Stimulated activated memory B cell treated with anti-CD40 and anti-IgM and Interleukin-4, amounts not matched to agents 10 μg/mL and 1 μg/mL and 100 μg/mL, for 72 hours (primary cell): ENCODE measurements at regions not wholly inside any gene's neighbourhood (a gene's known extent, or its start where the extent isn't known, plus 50 kb on each side); places are given as distances from the start of the nearest gene placed in this dataset.
A peak's percentile ranks its signal among the peaks of the same experiment; 100 is the strongest.

Experiments
- ATAC-seq: fragments of 150-1000 bp; cut with Tn5 transposase; 2 replicates; pipeline ENCODE4 v1.10.0; 2021
- H3K27ac Mint-ChIP-seq: one replicate; pipeline ENCODE4 v1.8.0; 2022; ENCODE audit warnings: mild to moderate bottlenecking, mixed read lengths
- H3K27me3 Mint-ChIP-seq: one replicate; pipeline ENCODE4 v1.8.0; 2022; ENCODE audit warnings: mixed read lengths
- H3K36me3 Mint-ChIP-seq: one replicate; pipeline ENCODE4 v1.8.0; 2022; ENCODE audit warnings: mixed read lengths
- H3K4me1 Mint-ChIP-seq: one replicate; pipeline ENCODE4 v1.8.0; 2022; ENCODE audit warnings: mixed read lengths
- H3K4me3 Mint-ChIP-seq: one replicate; pipeline ENCODE4 v1.8.0; 2022; ENCODE audit warnings: mild to moderate bottlenecking, moderate library complexity, mixed read lengths
- H3K9me3 Mint-ChIP-seq: one replicate; pipeline ENCODE4 v1.8.0; 2022; ENCODE audit warnings: mixed read lengths

- no peak for ATAC-seq
- Mint-ChIP-seq H3K27ac (no peak overlapping the region), H3K27me3 (no peaks in the 10 kb centered on the region), H3K36me3 (no peaks in the 10 kb centered on the region), H3K4me3 (no peak overlapping the region), H3K9me3 (no peaks in the 10 kb centered on the region), H3K4me1 (no peaks in the 10 kb centered on the region)
Observed at GRCh38 chr12:29043069-29043468, 106.0 kb upstream of the FAR2 start.

GRCh38 chr12:29044799-29045198, 104.3 kb upstream of the FAR2 start:
- Mint-ChIP-seq H3K27ac (no peak overlapping the region), H3K4me1 (no peaks in the 10 kb centered on the region), H3K27me3 (no peaks in the 10 kb centered on the region), H3K9me3 (no peaks in the 10 kb centered on the region), H3K4me3 (no peak overlapping the region), H3K36me3 (no peaks in the 10 kb centered on the region)
- ATAC-seq, result no peak

GRCh38 chr12:29048787-29049186, 100.3 kb upstream of the FAR2 start:
- no peaks in the 10 kb centered on the region for H3K36me3 Mint-ChIP-seq
- H3K27me3 Mint-ChIP-seq, result no peaks in the 10 kb centered on the region
- H3K27ac Mint-ChIP-seq, result no peak overlapping the region
- H3K9me3 Mint-ChIP-seq, result peaks cover 2% of the 10 kb centered on the region
- ATAC-seq, result no peak
- H3K4me3 Mint-ChIP-seq, result no peak overlapping the region
- H3K4me1 Mint-ChIP-seq, result no peaks in the 10 kb centered on the region

- H3K4me1 Mint-ChIP-seq, result no peaks in the 10 kb centered on the region
- no peak overlapping the region for H3K4me3 Mint-ChIP-seq
- no peak overlapping the region for H3K27ac Mint-ChIP-seq
- H3K9me3 Mint-ChIP-seq, result peaks cover 2% of the 10 kb centered on the region
- no peaks in the 10 kb centered on the region for H3K36me3 Mint-ChIP-seq
- ATAC-seq, result no peak
- no peaks in the 10 kb centered on the region for H3K27me3 Mint-ChIP-seq
Observed at GRCh38 chr12:29050503-29050902, 98.6 kb upstream of the FAR2 start.

- Mint-ChIP-seq H3K4me1 (no peaks in the 10 kb centered on the region), H3K27ac (no peak overlapping the region), H3K4me3 (no peak overlapping the region), H3K27me3 (no peaks in the 10 kb centered on the region), H3K9me3 (peaks cover 2% of the 10 kb centered on the region), H3K36me3 (no peaks in the 10 kb centered on the region)
- ATAC-seq, result no peak
Observed at GRCh38 chr12:29051221-29051620, 97.9 kb upstream of the FAR2 start.

- Mint-ChIP-seq H3K9me3 (peaks cover 2% of the 10 kb centered on the region), H3K4me1 (no peaks in the 10 kb centered on the region), H3K4me3 (no peak overlapping the region), H3K36me3 (no peaks in the 10 kb centered on the region), H3K27ac (no peak overlapping the region), H3K27me3 (no peaks in the 10 kb centered on the region)
- ATAC-seq, result no peak
Observed at GRCh38 chr12:29053567-29053966, 95.5 kb upstream of the FAR2 start.

GRCh38 chr12:29054858-29055663, 94.0 kb upstream of the FAR2 start:
- no peak overlapping the region for H3K27ac Mint-ChIP-seq
- H3K4me3 Mint-ChIP-seq, result no peak overlapping the region
- H3K9me3 Mint-ChIP-seq, result peaks cover under 1% of the 10 kb centered on the region
- no peaks in the 10 kb centered on the region for H3K4me1 Mint-ChIP-seq
- ATAC-seq, result no peak
- no peaks in the 10 kb centered on the region for H3K36me3 Mint-ChIP-seq
- H3K27me3 Mint-ChIP-seq, result no peaks in the 10 kb centered on the region

- H3K4me1 Mint-ChIP-seq, result no peaks in the 10 kb centered on the region
- peak; percentile 64 for ATAC-seq
- no peaks in the 10 kb centered on the region for H3K36me3 Mint-ChIP-seq
- H3K27ac Mint-ChIP-seq, result no peak overlapping the region
- no peaks in the 10 kb centered on the region for H3K9me3 Mint-ChIP-seq
- H3K27me3 Mint-ChIP-seq, result peaks cover 15% of the 10 kb centered on the region
- no peak overlapping the region for H3K4me3 Mint-ChIP-seq
Observed at GRCh38 chr12:29066011-29066588, 83.0 kb upstream of the FAR2 start.

- Mint-ChIP-seq H3K36me3 (no peaks in the 10 kb centered on the region), H3K4me1 (no peaks in the 10 kb centered on the region), H3K27me3 (peaks cover 15% of the 10 kb centered on the region), H3K4me3 (no peak overlapping the region), H3K9me3 (no peaks in the 10 kb centered on the region), H3K27ac (no peak overlapping the region)
- ATAC-seq, result no peak
Observed at GRCh38 chr12:29067430-29067829, 81.6 kb upstream of the FAR2 start.

- H3K9me3 Mint-ChIP-seq, result no peaks in the 10 kb centered on the region
- ATAC-seq, result no peak
- peaks cover 36% of the 10 kb centered on the region for H3K27me3 Mint-ChIP-seq
Observed at GRCh38 chr12:29070309-29070708, 78.8 kb upstream of the FAR2 start.

GRCh38 chr12:29071099-29071498, 78.0 kb upstream of the FAR2 start:
- no peak overlapping the region for H3K27ac Mint-ChIP-seq
- H3K9me3 Mint-ChIP-seq, result no peaks in the 10 kb centered on the region
- no peak for ATAC-seq
- no peaks in the 10 kb centered on the region for H3K4me1 Mint-ChIP-seq
- H3K4me3 Mint-ChIP-seq, result no peak overlapping the region
- no peaks in the 10 kb centered on the region for H3K36me3 Mint-ChIP-seq
- H3K27me3 Mint-ChIP-seq, result peaks cover 44% of the 10 kb centered on the region

More at GRCh38 chr12:29070309-29070708, 78.8 kb upstream of the FAR2 start:
- Mint-ChIP-seq H3K27ac (no peak overlapping the region), H3K4me3 (no peak overlapping the region), H3K36me3 (no peaks in the 10 kb centered on the region), H3K4me1 (no peaks in the 10 kb centered on the region)

- no peak for ATAC-seq
Observed at GRCh38 chr12:29072631-29073030, 76.4 kb upstream of the FAR2 start.

GRCh38 chr12:29073631-29074239, 75.3 kb upstream of the FAR2 start:
- Mint-ChIP-seq H3K4me1 (no peaks in the 10 kb centered on the region), H3K27ac (no peak overlapping the region), H3K4me3 (no peak overlapping the region), H3K36me3 (no peaks in the 10 kb centered on the region), H3K27me3 (peaks cover 31% of the 10 kb centered on the region), H3K9me3 (no peaks in the 10 kb centered on the region)
- ATAC-seq, result no peak

More at GRCh38 chr12:29072631-29073030, 76.4 kb upstream of the FAR2 start:
- Mint-ChIP-seq H3K27me3 (peaks cover 42% of the 10 kb centered on the region), H3K4me1 (no peaks in the 10 kb centered on the region), H3K4me3 (no peak overlapping the region), H3K9me3 (no peaks in the 10 kb centered on the region), H3K36me3 (no peaks in the 10 kb centered on the region), H3K27ac (no peak overlapping the region)

- Mint-ChIP-seq H3K27me3 (peaks cover 11% of the 10 kb centered on the region), H3K4me3 (no peak overlapping the region), H3K36me3 (no peaks in the 10 kb centered on the region), H3K27ac (no peak overlapping the region), H3K4me1 (no peaks in the 10 kb centered on the region), H3K9me3 (no peaks in the 10 kb centered on the region)
- ATAC-seq, result no peak
Observed at GRCh38 chr12:29081101-29081500, 68.0 kb upstream of the FAR2 start.

- ATAC-seq, result no peak
- Mint-ChIP-seq H3K27me3 (peaks cover 15% of the 10 kb centered on the region), H3K36me3 (no peaks in the 10 kb centered on the region), H3K4me1 (no peaks in the 10 kb centered on the region), H3K4me3 (no peak overlapping the region), H3K27ac (no peak overlapping the region), H3K9me3 (no peaks in the 10 kb centered on the region)
Observed at GRCh38 chr12:29082522-29082921, 66.6 kb upstream of the FAR2 start.
